ENCODE measurements at regions not wholly inside any gene's neighbourhood (a gene's known extent, or its start where the extent isn't known, plus 50 kb on each side); places are given as distances from the start of the nearest gene placed in this dataset.
"Not testable (repeated sequence)": the region's sequence is repeated elsewhere in the genome, so short reads cannot be mapped to it uniquely, and the experiment has no call there.

DNA sequence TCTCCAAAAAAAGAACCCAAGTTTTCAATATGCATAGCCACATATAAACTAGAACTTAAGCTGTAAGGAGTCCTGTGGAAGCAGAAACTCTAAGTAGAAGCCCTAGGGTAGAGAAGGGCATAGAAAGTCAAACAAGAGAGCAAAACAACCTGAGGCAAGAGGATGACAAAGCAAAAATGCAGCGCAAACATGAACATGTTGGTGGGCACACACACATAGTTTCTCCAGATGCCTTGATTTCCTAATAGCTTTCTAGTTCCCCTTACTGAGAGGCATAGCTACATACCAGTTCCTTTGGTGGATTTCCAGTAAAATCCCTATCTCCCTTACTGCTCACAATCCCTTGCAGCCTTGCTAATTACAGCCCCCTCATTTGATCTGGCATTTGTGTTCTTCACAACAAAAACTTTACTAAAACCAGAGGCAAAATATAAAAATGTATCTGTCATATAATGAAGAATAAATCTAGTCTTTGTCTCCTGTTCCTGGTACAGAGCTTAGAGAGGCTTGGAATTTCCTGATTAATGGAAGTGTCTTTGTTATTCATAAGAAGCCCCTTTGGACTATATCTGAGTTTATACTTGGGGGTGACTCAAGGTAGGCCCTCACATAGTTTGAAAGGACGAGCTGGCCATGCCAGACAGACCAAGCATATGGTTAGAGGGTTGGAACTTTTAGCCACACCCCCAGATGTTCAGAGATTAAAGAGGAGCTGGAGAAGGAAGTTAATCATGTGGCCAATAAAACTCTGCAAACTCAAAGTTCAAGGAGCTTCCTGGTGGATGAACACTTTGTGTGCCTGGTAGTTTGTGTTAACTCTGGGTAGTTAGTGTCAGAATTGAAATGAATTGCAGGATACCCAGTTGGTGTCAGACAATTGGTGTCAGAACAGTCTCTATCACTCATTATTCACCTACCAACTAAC is 52.7 kb upstream of the ZCCHC13 start:
- DNase-seq, result no peak

DNA sequence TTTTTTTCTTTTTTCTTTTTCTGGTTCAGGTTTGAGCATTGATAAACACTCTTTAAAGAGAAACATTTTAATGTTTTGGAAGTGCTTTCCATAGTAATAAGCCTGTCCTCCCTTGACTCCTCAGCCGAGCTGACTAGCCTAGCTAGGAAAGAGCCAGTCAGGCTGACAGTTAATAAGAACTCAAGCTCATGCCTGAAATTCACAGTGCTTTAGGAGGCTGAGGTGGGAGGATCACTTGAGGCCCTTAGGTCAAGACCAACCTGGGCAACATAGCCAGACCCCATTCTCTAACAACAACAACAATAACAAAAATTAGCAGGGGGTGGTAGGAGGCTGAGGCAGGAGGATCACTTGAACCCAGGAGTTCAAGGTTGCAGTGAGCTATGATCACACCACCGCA is 53.4 kb upstream of the ZCCHC13 start:
- no peak for DNase-seq

DNA sequence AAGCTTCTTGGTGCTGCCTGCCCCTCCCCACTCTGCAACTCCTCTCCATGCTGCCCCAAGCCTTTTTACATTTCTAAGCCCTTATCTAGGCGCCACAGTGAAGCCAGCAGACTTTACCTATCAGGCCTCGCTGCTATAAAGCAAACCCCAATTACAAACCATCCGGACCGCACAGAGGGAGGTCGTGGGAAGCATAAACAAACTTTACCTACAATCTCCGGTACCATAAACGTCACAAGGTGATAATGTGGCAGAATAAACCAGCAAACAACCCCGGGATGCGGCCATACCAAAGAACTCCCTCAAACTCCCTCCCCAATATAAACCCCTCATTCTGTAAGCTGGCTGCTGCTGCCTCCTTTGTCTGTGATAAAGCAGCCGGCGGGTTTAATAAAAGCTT is 54.0 kb upstream of the ZCCHC13 start:
- DNase-seq, result no peak

DNA sequence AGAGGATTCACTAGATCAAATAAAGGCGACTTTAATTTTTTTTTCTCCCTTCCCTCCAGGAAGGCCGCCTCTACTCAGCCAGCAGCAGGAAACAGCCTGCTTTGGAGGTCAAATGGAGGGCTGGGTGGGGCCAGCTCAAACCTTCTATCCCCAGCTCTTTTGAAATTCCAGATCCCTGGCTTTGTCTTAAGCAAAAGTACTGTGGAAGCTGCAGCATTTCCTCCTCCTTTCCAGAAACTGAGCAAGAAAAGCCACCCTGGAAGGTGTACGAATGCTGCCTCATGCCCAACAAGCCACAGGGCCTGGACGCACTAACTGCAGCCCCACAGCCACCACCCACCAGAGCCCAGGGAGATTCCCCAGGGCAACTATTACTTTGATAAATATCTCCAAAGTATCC is 55.1 kb upstream of the ZCCHC13 start:
- no peak for DNase-seq

DNA sequence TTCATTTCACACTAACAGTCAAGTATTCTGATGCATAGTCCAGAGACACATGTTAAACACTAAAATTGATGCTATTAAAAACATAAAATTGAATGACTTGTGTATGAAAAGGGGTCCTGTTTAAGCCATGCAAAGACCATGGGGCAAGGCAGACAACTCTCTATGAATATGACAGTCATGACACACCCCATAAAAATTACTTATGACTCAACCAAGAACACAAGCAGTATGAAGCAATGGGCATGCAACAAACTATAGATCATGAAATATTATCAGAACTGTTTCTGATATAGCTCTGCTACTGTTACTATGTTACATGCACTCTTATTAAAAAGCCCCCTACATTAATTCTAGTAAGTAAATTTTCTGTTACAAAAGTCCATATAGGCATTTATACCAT is 57.5 kb upstream of the ZCCHC13 start:
- DNase-seq, result no peak

DNA sequence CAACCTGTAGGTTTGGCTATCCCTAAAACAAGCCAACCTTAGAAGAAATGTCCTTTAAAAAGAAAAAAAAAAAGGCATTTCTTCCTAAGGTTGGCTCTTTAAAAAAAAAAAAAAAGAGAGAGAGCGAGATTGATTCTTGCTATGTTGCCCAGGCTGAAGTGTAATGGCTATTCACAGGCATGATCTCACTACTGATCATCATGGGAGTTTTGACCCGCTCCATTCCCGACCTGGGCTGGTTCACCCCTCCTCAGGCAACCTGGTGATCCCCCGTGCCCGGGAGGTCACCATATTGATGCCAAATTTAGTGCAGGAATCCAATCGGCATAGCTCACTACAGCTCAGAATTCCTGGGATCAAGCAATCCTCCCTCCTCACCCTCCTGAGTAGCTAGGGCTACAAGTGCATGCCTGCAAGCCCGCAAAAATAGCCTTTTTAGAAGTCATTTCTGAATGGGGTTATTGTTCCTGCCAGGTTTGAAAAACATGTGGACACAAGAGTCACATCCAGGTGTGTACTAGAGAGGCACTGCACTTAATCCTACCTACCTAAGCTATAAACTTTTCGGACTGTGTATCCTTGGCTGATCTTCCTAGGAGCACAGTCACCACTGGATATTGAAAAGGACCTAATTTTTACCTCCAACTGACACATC is 61.4 kb upstream of the ZCCHC13 start:
- DNase-seq, result no peak

DNA sequence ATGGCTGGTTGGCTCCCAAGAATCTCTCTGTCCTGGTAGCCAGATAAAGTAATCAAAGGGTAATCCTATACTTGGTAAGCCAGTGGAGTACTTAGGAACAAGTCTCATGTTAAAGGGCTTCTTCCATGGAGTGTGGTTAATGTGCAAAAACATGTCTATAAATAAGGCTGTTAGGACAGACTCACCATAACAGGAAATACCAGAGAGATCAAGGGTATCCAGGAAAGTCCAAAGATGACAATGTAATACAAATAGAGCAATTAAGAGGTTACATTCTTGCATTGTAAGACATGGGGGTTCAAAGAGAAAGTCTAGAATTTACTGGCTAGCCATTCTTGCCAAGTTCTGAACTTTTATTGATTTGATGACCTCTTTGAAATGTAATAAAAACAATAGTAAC is 61.9 kb upstream of the ZCCHC13 start:
- DNase-seq, result no peak

DNA sequence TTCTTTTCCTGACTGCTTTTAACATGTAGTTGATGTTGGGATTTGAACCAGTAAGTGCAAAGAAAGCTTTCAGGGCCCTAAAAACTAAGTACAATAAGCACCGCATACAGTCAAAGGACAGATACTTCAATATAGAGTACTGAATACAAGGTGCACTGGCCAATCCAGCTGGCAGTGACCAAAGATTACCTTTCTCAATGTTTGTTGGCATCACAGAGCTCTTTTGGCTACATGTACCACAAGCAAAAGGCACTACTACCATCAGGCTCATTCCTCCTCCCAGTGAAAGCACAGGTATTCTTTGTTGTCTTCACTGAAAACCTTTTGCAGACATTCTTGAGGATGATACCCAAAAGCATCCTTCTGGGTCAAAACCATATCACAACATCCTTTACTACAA is 65.2 kb upstream of the ZCCHC13 start:
- DNase-seq, result no peak

DNA sequence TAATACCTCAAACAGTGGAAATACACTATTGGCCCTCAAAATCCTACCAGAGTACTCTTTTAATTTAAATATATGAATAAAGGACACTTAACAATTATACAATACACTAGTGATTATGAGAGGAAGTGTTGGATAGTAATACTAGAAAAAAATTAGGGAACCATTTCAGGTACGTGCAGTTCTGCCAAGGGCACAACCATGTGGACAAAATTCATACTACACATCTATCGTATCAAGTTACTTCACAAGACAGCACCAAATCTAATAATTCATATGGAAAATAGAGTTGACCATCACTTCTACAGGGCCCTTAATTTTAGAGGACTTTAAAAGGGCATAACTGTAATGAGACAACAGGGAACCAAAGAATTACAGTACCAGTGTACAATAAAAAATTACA is 69.2 kb upstream of the ZCCHC13 start:
- no peak for DNase-seq

DNA sequence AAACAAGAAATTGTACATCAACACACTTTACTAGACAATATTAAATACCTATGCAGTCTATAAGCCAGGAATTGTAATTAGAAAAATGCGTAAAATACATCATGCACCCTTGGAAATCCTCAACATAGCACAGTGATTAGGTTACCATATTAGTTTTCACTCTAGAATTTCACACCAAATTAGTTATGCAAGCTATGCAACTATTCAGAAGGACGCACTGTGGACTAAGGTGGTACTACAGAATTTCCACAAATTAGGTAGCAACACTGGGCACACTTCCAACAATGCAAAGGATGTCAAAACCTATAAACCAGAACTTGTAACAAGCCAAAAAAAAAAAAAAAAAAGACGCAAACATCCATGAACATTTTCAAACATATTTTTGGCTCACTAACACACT is 71.1 kb upstream of the ZCCHC13 start:
- DNase-seq, result no peak

DNA sequence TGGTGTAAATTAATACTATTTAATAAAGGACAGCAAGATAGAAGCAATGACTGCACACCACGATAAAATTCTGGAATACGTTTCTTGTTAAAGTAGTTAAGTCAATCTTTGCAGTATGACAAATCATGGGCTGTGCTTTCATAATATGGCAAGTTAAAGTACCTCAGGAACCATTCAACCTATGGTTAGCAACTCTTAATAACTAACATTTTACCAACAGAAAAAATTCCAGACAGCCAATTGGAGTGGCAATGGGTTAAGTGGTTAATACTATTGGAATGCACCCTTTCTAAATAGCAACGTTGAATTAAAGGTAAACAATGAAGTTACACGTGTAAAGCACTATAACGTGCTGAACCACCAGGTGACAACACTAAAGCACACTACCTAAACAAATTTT is 72.4 kb upstream of the ZCCHC13 start:
- no peak for DNase-seq

DNA sequence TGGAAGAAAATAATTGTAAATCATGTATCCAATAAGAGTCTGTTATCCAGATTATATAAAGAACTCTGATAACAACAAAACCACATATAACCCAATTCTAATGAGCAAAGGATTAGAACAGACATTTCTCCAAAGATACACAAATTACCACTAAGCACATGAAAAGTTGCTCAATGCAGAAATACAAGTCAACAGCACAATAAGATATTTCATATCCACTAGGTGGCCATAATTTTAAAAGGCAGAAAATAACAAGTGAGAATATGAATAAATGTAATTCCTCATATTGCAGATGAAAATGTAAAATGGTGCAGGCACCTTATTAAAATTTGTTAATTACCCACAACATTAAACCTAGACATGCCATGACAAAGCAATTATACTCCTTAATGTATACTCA is 73.9 kb upstream of the ZCCHC13 start:
- no peak for DNase-seq

DNA sequence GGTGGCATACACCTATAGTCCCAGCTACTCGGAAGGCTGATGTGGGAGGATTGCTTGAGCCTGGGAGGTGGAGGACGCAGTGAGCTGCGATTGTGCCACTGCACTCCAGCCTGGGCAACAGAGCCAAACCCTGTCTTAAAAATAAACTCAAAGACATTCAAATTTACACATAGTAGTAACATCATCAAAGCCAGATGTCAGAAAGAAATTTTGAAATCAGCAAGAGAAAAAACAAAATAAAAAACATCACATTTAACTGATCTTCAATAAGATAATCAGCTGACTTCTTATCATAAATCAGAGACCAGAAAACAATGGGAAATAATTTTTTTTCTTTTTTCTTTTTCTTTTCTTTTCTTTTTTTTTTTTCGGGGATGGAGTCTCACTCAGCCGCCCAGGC is 78.9 kb upstream of the ZCCHC13 start:
- DNase-seq, result no peak

DNA sequence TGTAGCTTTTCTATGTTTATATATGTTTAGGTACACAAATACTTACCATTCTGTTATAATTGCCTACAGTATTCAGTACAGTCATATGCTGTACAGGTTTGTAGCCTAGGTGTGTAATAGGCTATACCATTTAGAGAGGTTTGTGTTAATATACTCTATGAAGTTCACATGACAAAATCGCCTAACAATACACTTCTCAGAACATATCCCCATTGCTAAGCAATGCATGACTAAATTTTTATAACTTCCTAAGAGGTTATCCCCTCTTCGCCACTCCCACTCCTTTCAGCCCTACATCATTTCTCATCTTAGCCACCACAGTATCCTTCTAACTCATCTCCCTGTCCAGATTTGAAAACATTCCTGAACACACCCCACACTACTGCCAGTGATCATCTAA is 83.7 kb upstream of the ZCCHC13 start:
- no peak for DNase-seq

DNA sequence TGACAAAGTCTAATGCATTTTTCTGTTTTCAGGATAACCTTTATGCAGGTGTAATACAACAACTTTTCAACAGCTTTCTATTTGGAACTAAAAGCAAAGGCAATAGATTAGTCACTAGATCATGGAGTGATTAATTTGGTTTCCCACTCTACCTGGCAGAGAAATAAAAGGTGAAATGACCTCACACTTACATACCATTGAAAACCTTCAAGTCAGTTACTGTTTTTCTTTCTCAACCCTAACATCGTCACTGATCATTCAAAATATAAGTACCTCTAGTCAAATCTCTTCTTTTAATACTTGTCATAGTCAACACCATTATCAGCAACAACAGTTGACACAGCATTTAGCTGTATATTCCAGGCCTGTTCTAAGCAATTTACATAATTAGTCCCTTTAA is 85.1 kb upstream of the ZCCHC13 start:
- no peak for DNase-seq

DNA sequence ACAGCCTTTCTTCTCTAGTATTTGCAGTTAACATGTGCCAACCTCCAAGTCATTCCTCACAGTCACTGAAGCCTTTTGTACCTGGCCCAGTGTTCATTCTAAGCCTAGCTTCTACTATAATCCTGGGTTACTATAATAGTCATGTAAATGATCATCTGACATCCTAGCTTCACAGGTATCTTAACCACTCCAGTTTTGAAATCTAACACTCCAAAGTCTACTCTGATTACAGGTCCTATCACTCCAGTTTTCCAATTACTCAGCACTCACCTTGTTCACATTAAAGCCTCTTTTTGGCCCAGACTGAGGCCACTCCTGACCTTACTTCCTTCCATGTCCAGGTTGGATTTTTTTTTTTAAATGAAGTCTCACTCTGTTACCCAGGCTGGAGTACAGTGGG is 87.6 kb upstream of the ZCCHC13 start:
- no peak for DNase-seq

DNA sequence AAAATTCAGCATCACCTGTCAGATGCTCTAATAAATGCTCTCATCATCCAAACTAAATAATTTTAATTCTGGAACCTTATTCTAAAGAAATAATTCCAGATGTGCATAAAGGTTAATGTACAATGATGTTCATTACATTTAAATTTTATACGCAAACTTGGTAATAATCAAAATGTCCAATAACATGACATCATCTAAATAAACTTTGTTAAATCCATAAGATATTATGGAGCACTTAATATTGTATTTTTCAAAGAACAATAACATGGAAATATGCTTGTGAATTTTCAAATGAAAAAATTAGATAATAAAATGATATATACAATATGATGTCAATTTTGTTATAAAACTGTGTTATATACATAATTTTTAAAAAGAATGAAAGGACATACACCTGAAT is 92.1 kb upstream of the ZCCHC13 start:
- no peak for DNase-seq

DNA sequence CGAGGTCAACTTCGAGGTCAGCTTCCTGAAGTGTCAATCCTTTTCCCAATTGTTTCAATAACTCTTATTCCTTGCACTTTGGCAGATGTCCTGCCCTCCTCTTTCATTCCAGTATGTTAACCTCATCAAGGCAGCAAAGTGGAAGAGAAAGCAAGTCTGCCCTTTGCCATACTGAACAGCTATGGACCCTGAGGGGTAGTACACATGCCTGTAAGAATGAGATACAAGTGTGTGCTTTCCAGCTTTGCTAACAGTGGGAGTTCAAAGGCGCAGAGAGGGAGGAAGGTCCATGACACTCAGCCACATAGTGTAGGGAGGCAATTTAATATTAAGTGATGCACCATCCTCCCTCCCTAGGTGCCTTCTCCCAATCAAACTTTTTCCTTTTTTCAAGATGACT is 96.4 kb upstream of the ZCCHC13 start:
- no peak for DNase-seq

DNA sequence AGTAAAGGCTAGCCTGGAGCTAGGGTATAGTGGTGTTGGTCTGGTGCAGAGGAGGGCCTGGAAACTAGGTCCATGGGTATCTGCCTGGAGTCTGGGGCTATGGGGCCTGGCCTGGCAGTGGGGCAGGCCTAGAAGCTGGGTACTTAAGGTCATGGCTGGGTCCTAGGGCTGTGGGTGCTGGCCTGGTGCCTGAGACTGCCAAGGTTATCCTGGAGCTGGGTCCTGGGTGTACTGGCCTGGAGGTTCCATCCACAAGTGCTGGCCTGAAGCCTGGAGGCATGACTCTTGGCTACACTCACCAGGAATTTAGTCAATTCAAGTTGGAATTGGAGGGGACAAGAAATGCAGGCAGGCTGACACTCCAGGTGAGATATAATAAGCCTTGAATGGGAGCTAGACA is 108.4 kb upstream of the ZCCHC13 start:
- DNase-seq, result no peak

DNA sequence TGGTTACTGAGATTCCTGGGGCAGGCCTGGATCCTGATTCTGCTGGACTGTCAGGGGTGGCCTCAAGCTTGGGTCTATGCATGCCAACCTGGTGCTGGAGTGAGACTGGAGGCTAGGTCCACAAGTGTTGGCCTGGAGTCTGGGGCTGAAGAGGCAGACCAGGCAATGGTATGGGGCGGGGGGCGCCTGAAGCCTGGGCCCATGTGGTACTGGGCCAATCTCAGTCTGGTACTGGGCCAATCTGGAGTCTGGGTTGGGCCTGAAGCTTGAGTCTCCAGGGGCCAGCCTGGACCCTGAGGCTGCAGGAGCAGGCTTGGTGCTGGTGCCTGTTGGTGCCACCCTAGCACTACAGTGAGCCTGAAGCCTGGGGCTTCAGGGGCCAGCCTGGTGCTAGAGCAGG is 108.9 kb upstream of the ZCCHC13 start:
- DNase-seq, result no peak

DNA sequence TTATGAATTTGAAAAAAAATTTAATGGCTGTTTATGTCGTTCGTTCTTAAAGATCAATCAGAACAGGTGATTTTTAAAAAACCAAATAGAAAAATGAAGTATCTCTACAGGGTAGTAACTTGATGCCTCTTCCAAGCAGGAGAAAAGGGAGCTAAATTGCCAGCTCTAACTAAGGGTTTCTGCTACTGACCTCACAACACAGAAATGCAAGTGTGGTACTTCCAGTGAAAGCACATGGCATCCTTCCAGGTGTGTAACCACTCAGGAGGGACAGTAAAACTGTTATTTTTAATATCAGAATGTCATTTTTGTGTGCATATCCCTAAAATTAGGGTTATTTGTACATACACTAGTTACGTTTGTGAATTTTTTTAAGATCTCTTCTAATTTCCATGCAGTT is 116.8 kb upstream of the ZCCHC13 start:
- DNase-seq, result no peak

DNA sequence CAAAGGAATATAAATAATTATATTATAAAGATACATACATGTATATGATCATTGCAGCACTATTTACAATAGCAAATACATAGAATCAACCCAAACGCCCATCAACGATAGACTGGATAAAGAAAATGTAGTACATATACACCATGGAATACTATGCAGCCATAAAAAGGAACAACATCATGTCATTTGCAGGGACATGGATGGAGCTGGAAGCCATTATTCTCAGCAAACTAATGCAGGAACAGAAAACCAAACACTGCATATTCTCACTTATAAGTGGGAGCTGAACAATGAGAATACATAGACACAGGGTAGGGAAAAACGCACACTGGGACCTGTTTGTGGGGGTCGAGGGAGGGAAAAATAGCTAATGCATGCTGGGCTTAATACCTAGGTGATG is 120.9 kb upstream of the ZCCHC13 start:
- not testable (repeated sequence) for DNase-seq

DNA sequence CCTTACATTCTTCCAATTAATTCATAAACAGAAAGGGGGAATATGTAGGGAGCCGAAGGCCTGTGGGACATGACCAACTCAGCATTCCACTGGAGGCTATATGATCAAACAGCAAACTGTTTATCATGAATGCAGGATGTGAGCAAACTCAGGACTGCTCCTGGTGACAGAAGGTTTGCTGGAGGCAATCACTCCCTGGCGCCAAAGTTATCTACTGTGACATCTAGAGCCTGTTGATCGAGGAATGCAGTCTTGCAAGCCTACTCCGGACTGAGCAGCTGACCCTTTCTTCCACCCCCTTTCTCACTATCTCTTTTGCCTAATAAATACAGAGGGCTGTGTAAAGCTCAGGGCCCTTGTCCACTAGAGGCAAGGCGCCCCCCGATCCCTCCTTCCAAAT is 122.0 kb upstream of the ZCCHC13 start:
- DNase-seq, result not testable (repeated sequence)

DNA sequence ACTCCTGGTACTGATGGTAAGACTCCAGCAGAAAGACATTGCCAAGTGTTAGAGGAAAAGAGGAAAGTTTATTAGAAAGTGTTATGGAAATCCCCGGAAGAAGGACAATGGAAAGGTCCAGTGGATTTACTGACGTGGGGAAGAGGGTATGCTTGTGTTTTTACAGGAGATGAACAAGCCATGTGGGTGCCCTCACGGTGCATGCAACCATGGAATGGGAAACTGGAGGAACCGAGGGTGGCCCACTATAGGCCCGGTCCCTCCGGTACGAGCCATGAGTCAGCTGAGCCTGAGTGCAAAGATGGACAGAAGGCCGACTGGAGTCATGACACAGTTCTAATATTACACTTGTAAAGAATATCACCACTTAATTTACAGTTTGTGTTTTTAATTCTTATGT is 123.3 kb upstream of the ZCCHC13 start:
- no peak for DNase-seq

DNA sequence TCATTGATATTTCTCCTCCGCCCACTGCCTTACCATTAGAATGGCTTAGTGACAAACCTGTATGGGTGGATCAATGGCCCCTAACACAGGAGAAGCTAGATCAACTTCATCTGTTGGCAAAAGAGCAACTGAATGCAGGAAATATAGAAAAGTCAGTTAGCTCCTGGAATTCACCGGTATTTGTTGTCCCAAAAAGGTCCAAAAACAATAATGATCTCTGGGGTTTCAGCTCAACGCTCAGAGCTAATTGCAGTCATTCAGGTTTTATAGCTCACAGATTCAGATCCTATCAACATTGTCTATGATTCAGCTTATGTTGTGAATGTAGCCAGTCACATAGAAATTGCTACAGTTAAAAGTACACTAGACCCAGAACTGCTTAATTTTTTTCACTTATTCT is 124.0 kb upstream of the ZCCHC13 start:
- DNase-seq, result no peak

All from NCI-H1930 (cell line).